GM20000 (cell line): ENCODE measurements at regions not wholly inside any gene's neighbourhood (a gene's known extent, or its start where the extent isn't known, plus 50 kb on each side); places are given as distances from the start of the nearest gene placed in this dataset.
"Not testable (repeated sequence)": the region's sequence is repeated elsewhere in the genome, so short reads cannot be mapped to it uniquely, and the experiment has no call there.

ENCODE experiments used
- DNase-seq: peaks from one replicate; pipeline ENCODE4 v3.0.0; 2012; ENCODE audit warnings: low spot score
- CTCF ChIP-seq: IDR thresholded peaks from 2 replicates; pipeline ENCODE4 v1.5.1; 2012; ENCODE audit warnings: mild to moderate bottlenecking, control low read depth; ENCODE audit errors: extremely low read depth, missing control alignments

DNA sequence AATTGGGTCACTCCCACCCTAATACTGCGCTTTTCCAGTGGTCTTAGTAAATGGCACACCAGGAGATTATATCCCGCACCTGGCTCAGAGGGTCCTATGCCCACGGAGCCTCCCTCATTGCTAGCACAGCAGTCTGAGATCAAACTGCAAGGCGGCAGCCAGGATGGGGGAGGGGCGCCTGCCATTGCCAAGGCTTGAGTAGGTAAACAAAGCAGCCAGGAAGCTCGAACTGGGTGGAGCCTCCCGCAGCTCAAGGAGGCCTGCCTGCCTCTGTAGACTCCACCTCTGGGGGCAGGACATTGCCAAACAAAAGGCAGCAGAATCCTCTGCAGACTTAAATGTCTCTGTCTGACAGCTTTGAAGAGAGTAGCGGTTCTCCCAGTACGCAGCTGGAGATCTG lies 52.4 kb upstream of the PMPCB start:
- not testable (repeated sequence) for DNase-seq

GRCh38 chr7:103240806-103241205 lies 56.4 kb upstream of the PMPCB start:
- no peak for DNase-seq
- TF ChIP-seq CTCF = no peak

DNA sequence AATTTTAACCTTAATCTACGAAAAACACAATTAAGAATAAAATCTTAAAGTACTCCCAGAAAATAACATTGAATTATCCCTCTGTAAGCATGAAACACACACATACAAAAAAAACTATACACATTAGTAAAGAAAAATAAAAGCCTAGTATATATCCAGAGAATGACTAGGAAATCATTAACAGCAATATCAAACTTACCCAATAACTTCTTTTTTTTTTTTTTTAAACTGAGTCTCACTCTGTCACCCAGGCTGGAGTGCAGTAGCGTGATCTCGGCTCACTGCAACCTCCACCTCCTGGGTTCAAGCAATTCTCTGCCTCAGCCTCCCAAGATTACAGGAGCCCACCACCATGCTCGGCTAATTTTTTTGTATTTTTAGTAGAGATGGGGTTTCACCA lies 61.4 kb upstream of the PMPCB start:
- not testable (repeated sequence) for DNase-seq

DNA sequence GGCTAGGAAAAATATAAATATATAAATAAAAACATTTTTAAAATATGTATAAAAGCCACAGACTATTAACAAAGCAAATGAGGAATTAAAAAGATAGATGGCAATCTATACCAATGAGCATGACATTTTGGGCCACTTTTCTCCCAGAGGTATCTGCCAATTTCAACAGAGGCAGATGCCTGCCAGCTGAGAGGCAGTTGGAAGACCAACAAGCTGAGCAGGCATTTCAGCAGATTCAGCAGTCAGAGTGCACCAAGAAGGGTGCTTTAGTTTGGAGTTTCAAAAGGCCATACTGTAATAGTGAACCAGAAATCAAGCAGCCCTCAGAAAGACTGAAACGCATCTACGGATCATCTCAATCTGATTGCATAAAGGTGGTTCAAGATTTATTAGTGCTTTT lies 62.4 kb upstream of the PMPCB start:
- DNase-seq = not testable (repeated sequence)

GRCh38 chr7:103227787-103228186 lies 69.4 kb upstream of the PMPCB start:
- not testable (repeated sequence) for DNase-seq

DNA sequence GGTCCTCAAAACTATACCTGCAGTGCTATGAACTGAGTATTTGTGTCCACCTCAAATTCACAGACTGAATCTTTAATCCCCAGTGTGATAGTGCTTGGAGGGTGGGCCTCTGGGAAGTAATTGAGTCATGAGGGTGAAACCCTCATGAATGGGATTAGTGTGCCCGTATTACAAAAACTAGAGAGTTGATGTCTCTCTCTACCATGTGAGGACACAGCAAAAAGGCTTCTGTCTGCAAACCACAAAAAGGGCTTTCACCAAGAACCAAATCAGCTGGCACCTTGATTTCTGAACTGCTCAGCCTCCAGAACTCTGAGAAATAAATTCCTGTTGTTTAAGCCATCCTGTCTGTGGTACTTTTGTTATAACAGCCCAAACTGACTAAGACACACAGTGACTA lies 71.4 kb upstream of the PMPCB start:
- not testable (repeated sequence) for DNase-seq

DNA sequence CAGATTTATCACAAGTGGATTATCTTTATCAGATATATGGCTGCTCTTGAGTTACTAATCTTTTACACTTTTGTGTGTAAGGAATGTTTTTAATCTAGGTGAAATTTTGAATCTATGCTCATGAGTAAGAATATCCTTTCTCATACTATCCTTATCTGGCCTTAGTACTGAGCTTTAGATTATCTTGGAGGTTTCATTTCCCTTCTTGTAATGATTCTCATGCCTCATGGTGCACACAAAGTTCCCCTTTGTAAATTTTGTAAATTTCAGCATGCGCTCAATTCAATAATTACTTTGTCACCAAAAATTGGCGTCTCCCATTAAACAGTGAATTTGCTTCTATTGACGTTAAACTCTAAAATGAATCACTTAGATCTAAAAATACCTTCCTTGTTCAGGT lies 74.2 kb upstream of the NAPEPLD start:
- DNase-seq = peak; percentile 4

GRCh38 chr7:103211049-103211448 lies 62.1 kb upstream of the NAPEPLD start:
- not testable (repeated sequence) for DNase-seq

DNA sequence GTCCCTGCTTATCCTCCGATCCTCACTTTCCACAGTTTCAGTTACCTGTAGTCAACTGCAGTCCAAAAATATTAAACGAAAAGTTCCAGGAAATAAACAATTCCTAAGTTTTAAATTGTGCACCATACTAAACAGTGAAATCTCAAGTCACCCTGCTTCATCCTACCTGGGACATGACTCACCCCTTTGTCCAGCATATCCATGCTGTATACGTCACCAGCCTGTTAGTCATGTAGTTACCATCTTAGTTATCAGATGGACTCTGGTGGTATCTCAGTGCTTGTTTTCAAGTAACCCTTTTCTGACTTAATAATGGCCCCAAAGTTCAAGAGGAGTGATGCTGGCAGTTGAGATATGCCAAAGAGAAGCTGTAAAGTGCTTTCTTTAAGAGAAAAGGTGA lies 50.3 kb upstream of the NAPEPLD start:
- not testable (repeated sequence) for DNase-seq
